Neuronal stem cell (in vitro differentiated cells): ENCODE measurements at regions not wholly inside any gene's neighbourhood (a gene's known extent, or its start where the extent isn't known, plus 50 kb on each side); places are given as distances from the start of the nearest gene placed in this dataset.

Source experiments
- DNase-seq: peaks from one replicate; pipeline ENCODE4 v3.0.0-alpha.2; 2013; ENCODE audit warnings: low spot score
- H2AFZ ChIP-seq: one replicate; pipeline ENCODE4 v1.6.1; 2013; ENCODE audit warnings: mild to moderate bottlenecking, low read length, inconsistent platforms
- H2AK5ac ChIP-seq: 2 replicates; pipeline ENCODE4 v1.6.1; 2013; ENCODE audit warnings: low read depth, mild to moderate bottlenecking, inconsistent platforms, low read length, moderate library complexity, mixed read lengths
- H2BK120ac ChIP-seq: 2 replicates; pipeline ENCODE4 v1.6.1; 2013; ENCODE audit warnings: low read depth, mild to moderate bottlenecking, inconsistent platforms, low read length, moderate library complexity, mixed read lengths
- H2BK12ac ChIP-seq: one replicate; pipeline ENCODE4 v1.6.1; 2013; ENCODE audit warnings: low read length, inconsistent platforms
- H2BK15ac ChIP-seq: 2 replicates; pipeline ENCODE4 v1.6.1; 2013; ENCODE audit warnings: mild to moderate bottlenecking, low read length, inconsistent platforms, mixed read lengths
- H2BK5ac ChIP-seq: one replicate; pipeline ENCODE4 v1.6.1; 2013; ENCODE audit warnings: inconsistent platforms, mild to moderate bottlenecking, low read length, moderate library complexity
- H3K14ac ChIP-seq: one replicate; pipeline ENCODE4 v1.6.1; 2013; ENCODE audit warnings: low read length, inconsistent platforms
- H3K18ac ChIP-seq: 2 replicates; pipeline ENCODE4 v1.6.1; 2013; ENCODE audit warnings: low read length, inconsistent platforms
- H3K23ac ChIP-seq: 2 replicates; pipeline ENCODE4 v1.6.1; 2013; ENCODE audit warnings: low read depth, mild to moderate bottlenecking, mixed read lengths, low read length, inconsistent platforms; ENCODE audit not compliant: poor library complexity
- H3K27ac ChIP-seq: replicated peaks from 3 replicates; pipeline ENCODE4 v1.5.1; 2013; ENCODE audit warnings: low read length, inconsistent platforms
- H3K27me3 ChIP-seq, 3 experiments: 2 replicates each; pipeline ENCODE4 v1.6.1; 2013; ENCODE audit warnings: low read length in 3 of 3, mild to moderate bottlenecking in 2 of 3, inconsistent platforms in 1 of 3, low read depth in 1 of 3, mixed read lengths in 1 of 3, moderate library complexity in 1 of 3; ENCODE audit not compliant: control insufficient read depth in 3 of 3, insufficient read depth in 3 of 3
- H3K36me3 ChIP-seq, 2 donors: replicated peaks in 1 of 2; 2 replicates each; pipeline ENCODE4 v1.6.1; 2013; ENCODE audit warnings: low read length in 2 of 2; ENCODE audit not compliant: control insufficient read depth in 2 of 2, insufficient read depth in 2 of 2
- H3K4ac ChIP-seq: 2 replicates; pipeline ENCODE4 v1.6.1; 2013; ENCODE audit warnings: inconsistent platforms, mild to moderate bottlenecking, low read length, moderate library complexity
- H3K4me1 ChIP-seq, 2 donors: 1 replicate in 1 of 2; 2 replicates in 1 of 2; pipeline ENCODE4 v1.6.1; 2013; ENCODE audit warnings: low read length in 2 of 2, low read depth in 1 of 2; ENCODE audit not compliant: control insufficient read depth in 2 of 2, insufficient read depth in 1 of 2
- H3K4me2 ChIP-seq: one replicate; pipeline ENCODE4 v1.6.1; 2013; ENCODE audit warnings: mild to moderate bottlenecking, low read length, inconsistent platforms; ENCODE audit not compliant: insufficient read depth, poor library complexity, severe bottlenecking
- H3K4me3 ChIP-seq, 2 donors: 2 replicates each; pipeline ENCODE4 v1.5.1; 2013; ENCODE audit warnings: low read length in 2 of 2, mild to moderate bottlenecking in 2 of 2, inconsistent platforms in 1 of 2, moderate library complexity in 1 of 2
- H3K79me1 ChIP-seq: one replicate; pipeline ENCODE4 v1.6.1; 2013; ENCODE audit warnings: low read depth, mild to moderate bottlenecking, inconsistent platforms, low read length, moderate library complexity
- H3K9ac ChIP-seq: one replicate; pipeline ENCODE4 v1.6.1; 2013; ENCODE audit warnings: mild to moderate bottlenecking, low read depth, low read length, inconsistent platforms; ENCODE audit not compliant: poor library complexity
- H3K9me3 ChIP-seq, 2 donors: replicated peaks in 1 of 2; 2 replicates each; pipeline versions ENCODE3 to v1.6.1; 2013; ENCODE audit warnings: low read length in 2 of 2, mild to moderate bottlenecking in 2 of 2, inconsistent platforms in 1 of 2, low read depth in 1 of 2, mixed read lengths in 1 of 2, moderate library complexity in 1 of 2; ENCODE audit not compliant: control insufficient read depth in 2 of 2, insufficient read depth in 1 of 2
- H4K8ac ChIP-seq: one replicate; pipeline ENCODE4 v1.6.1; 2013; ENCODE audit warnings: low read depth, mild to moderate bottlenecking, inconsistent platforms, low read length, moderate library complexity
- H4K91ac ChIP-seq: one replicate; pipeline ENCODE4 v1.6.1; 2013; ENCODE audit warnings: low read length, low read depth, mild to moderate bottlenecking, inconsistent platforms; ENCODE audit not compliant: poor library complexity
- WGBS, 2 donors: extraction: QIAGEN DNeasy Blood & Tissue Kit; methylation state at CpG; one replicate each; pipeline ENCODE4 v1.1.7; 2013; ENCODE audit warnings: missing lambda C conversion rate in 2 of 2, mixed read lengths in 1 of 2; ENCODE audit not compliant: insufficient read length in 2 of 2, insufficient replicate concordance in 1 of 2; ENCODE audit errors: extremely low coverage in 2 of 2; 5-methylcytosine and 5-hydroxymethylcytosine counted together

GRCh38 chr7:28354601-28355402 lies 57.5 kb upstream of the CREB5 start:
- Histone ChIP-seq H2BK15ac (no peak overlapping the region), H2BK5ac (no peak overlapping the region), H3K14ac (no peak overlapping the region), H2AFZ (no peak overlapping the region), H3K4me1 (peaks cover 0 to 1% of the 10 kb centered on the region in 2 donors), H3K4ac (no peak overlapping the region), H3K27ac (no peak overlapping the region), H2AK5ac (no peak overlapping the region), H3K23ac (no peak overlapping the region), H3K4me2 (no peak overlapping the region), H4K8ac (no peak overlapping the region), H2BK120ac (no peak overlapping the region), H3K27me3 (peaks cover 0 to 3% (median 0%) of the 10 kb centered on the region in 3 experiments), H3K36me3 (no peaks in the 10 kb centered on the region), H3K18ac (no peak overlapping the region), H4K91ac (no peak overlapping the region), H2BK12ac (no peak overlapping the region), H3K79me1 (no peaks in the 10 kb centered on the region), H3K4me3 (no peak overlapping the region), H3K9ac (no peak overlapping the region), H3K9me3 (peaks cover 0 to 2% of the 10 kb centered on the region in 2 donors)
- DNase-seq: no peak
- no CpG with 5 or more reads among the region's 8 CpGs for WGBS, 2 donors

- no peaks in the 10 kb centered on the region for H3K27me3 ChIP-seq
- no peak overlapping the region for H2AK5ac ChIP-seq
- no peak overlapping the region for H3K14ac ChIP-seq
- no peak overlapping the region for H3K4me2 ChIP-seq
- no peak overlapping the region for H3K23ac ChIP-seq
- no peak overlapping the region for H3K4ac ChIP-seq
- H2BK5ac ChIP-seq: no peak overlapping the region
- H3K9ac ChIP-seq: no peak overlapping the region
- H3K18ac ChIP-seq: no peak overlapping the region
- H3K79me1 ChIP-seq: no peaks in the 10 kb centered on the region
- H2BK15ac ChIP-seq: no peak overlapping the region
- no peak overlapping the region for H2BK120ac ChIP-seq
- WGBS, 2 donors: no CpG with 5 or more reads among the region's 16 CpGs
- H2BK12ac ChIP-seq: no peak overlapping the region
- no peak for DNase-seq
- H3K4me1 ChIP-seq: peaks cover 0 to 1% of the 10 kb centered on the region in 2 donors
- peaks cover 0 to 2% of the 10 kb centered on the region in 2 donors for H3K9me3 ChIP-seq
- no peak overlapping the region for H2AFZ ChIP-seq
- H4K91ac ChIP-seq: no peak overlapping the region
- H3K4me3 ChIP-seq: no peak overlapping the region
- no peaks in the 10 kb centered on the region for H3K36me3 ChIP-seq
- no peak overlapping the region for H3K27ac ChIP-seq
- H4K8ac ChIP-seq: no peak overlapping the region
Observed at GRCh38 chr7:28355635-28356319, 56.5 kb upstream of the CREB5 start.

- H3K14ac ChIP-seq: no peak overlapping the region
- H2AK5ac ChIP-seq: no peak overlapping the region
- no peak overlapping the region for H3K4ac ChIP-seq
- H4K8ac ChIP-seq: no peak overlapping the region
- H3K23ac ChIP-seq: no peak overlapping the region
- no peak overlapping the region for H3K18ac ChIP-seq
- no peak overlapping the region for H3K27ac ChIP-seq
- peaks cover 2 to 6% of the 10 kb centered on the region in 2 donors for H3K4me1 ChIP-seq
- no peak overlapping the region for H2BK15ac ChIP-seq
- no peak for DNase-seq
- H3K4me3 ChIP-seq: no peak overlapping the region
- H2BK120ac ChIP-seq: no peak overlapping the region
- H3K79me1 ChIP-seq: no peaks in the 10 kb centered on the region
- no peaks in the 10 kb centered on the region for H3K36me3 ChIP-seq
- H3K27me3 ChIP-seq: no peaks in the 10 kb centered on the region
- H3K9ac ChIP-seq: no peak overlapping the region
- H3K9me3 ChIP-seq: peaks cover 0 to 2% of the 10 kb centered on the region in 2 donors
- H2BK12ac ChIP-seq: no peak overlapping the region
- H4K91ac ChIP-seq: no peak overlapping the region
- WGBS, 2 donors: no CpG with 5 or more reads among the region's 8 CpGs
- H2AFZ ChIP-seq: no peak overlapping the region
- no peak overlapping the region for H3K4me2 ChIP-seq
- H2BK5ac ChIP-seq: no peak overlapping the region
Observed at GRCh38 chr7:28356619-28357018, 55.7 kb upstream of the CREB5 start.

- Histone ChIP-seq H3K79me1 (no peaks in the 10 kb centered on the region), H3K27ac (no peak overlapping the region), H3K4ac (no peak overlapping the region), H3K14ac (no peak overlapping the region), H4K91ac (no peak overlapping the region), H4K8ac (no peak overlapping the region), H2BK15ac (no peak overlapping the region), H2BK5ac (no peak overlapping the region), H3K4me1 (peaks cover 2 to 12% of the 10 kb centered on the region in 2 donors), H3K27me3 (no peaks in the 10 kb centered on the region), H3K23ac (no peak overlapping the region), H3K18ac (no peak overlapping the region), H3K4me3 (no peak overlapping the region), H3K9me3 (peaks cover 0 to 2% of the 10 kb centered on the region in 2 donors), H2AK5ac (no peak overlapping the region), H2BK12ac (no peak overlapping the region), H3K9ac (no peak overlapping the region), H3K4me2 (no peak overlapping the region), H3K36me3 (no peaks in the 10 kb centered on the region), H2BK120ac (no peak overlapping the region), H2AFZ (no peak overlapping the region)
- no CpG with 5 or more reads among the region's 5 CpGs for WGBS, 2 donors
- no peak for DNase-seq
Observed at GRCh38 chr7:28358423-28358868, 53.9 kb upstream of the CREB5 start.
